Breast epithelium (tissue), 4 donors: ENCODE measurements at regions not wholly inside any gene's neighbourhood (a gene's known extent, or its start where the extent isn't known, plus 50 kb on each side); places are given as distances from the start of the nearest gene placed in this dataset.

Source experiments
- DNase-seq, 2 donors: peaks; one replicate each; pipeline ENCODE4 v3.0.0-alpha.2; 2019; ENCODE audit warnings: low spot score in 2 of 2
- H3K27ac ChIP-seq, 2 donors: fragments of 200-600 bp; sonication (generic) in 1 of 2; one replicate each; pipeline ENCODE4 v1.5.1; 2016 to 2019; ENCODE audit warnings: mild to moderate bottlenecking in 1 of 2
- H3K27me3 ChIP-seq, 2 donors: fragments of 200-600 bp; sonication (generic) in 1 of 2; one replicate each; pipeline versions ENCODE4 v1.5.1 to v1.6.0; 2017 to 2019; ENCODE audit warnings: control low read depth in 1 of 2, mild to moderate bottlenecking in 1 of 2
- H3K36me3 ChIP-seq: fragments of 200-600 bp; one replicate; pipeline ENCODE4 v1.5.1; 2019
- H3K4me1 ChIP-seq, 2 donors: fragments of 200-600 bp; sonication (generic); one replicate each; pipeline ENCODE4 v1.5.1; 2016 to 2019; ENCODE audit warnings: control low read depth in 1 of 2
- H3K4me3 ChIP-seq, 3 donors: fragments of 200-600 bp; sonication (generic); 1 replicate in 2 of 3; 2 replicates in 1 of 3; pipeline ENCODE4 v1.5.1; 2016 to 2019; ENCODE audit warnings: mild to moderate bottlenecking in 3 of 3, moderate library complexity in 2 of 3
- H3K9me3 ChIP-seq, 2 donors: fragments of 200-600 bp; sonication (generic) in 1 of 2; one replicate each; pipeline ENCODE4 v1.5.1; 2016 to 2019; ENCODE audit warnings: control low read depth in 1 of 2
- CTCF ChIP-seq, 3 donors: fragments of 450-650 bp; IDR thresholded peaks; one replicate each; pipeline ENCODE4 v1.5.1; 2016 to 2017; ENCODE audit warnings: antibody characterized with exemption in 3 of 3, mild to moderate bottlenecking in 3 of 3, moderate library complexity in 3 of 3
- POLR2A ChIP-seq: fragments of 450-650 bp; IDR thresholded peaks from one replicate; pipeline ENCODE4 v1.6.1; 2016; ENCODE audit warnings: antibody characterized with exemption, mild to moderate bottlenecking, moderate library complexity
- POLR2AphosphoS5 ChIP-seq, 3 donors: sonication (generic); formaldehyde crosslinking; IDR thresholded peaks; one replicate each; pipeline ENCODE4 v1.6.1; 2017; ENCODE audit warnings: antibody characterized with exemption in 3 of 3
- intact Hi-C: fragments of 100-400 bp; cut with DNase I; formaldehyde crosslinking; loops from one replicate; pipeline ENCODE4 v1.15.1; 2023; ENCODE audit warnings: low total_unique reads

GRCh38 chr3:18946524-18946923, 201.8 kb upstream of the KCNH8 start:
- Histone ChIP-seq H3K4me3 (no peak overlapping the region), H3K27ac (no peak overlapping the region), H3K9me3 (peaks cover 6 to 11% of the 10 kb centered on the region in 2 donors), H3K27me3 (no peaks in the 10 kb centered on the region), H3K4me1 (no peaks in the 10 kb centered on the region), H3K36me3 (no peaks in the 10 kb centered on the region)
- no peak for TF ChIP-seq POLR2AphosphoS5 (IDR thresholded peaks at IDR 0.05)
- TF ChIP-seq POLR2A: no peak
- no peak for TF ChIP-seq CTCF (IDR thresholded peaks at IDR 0.05)
- DNase-seq: no peak
- intact Hi-C loops: no loop called here

- Histone ChIP-seq H3K4me3 (no peak overlapping the region), H3K36me3 (no peaks in the 10 kb centered on the region), H3K4me1 (no peaks in the 10 kb centered on the region), H3K27ac (no peak overlapping the region), H3K9me3 (no peaks in the 10 kb centered on the region), H3K27me3 (no peaks in the 10 kb centered on the region)
- intact Hi-C loops: no loop called here
- TF ChIP-seq POLR2AphosphoS5 (IDR thresholded peaks at IDR 0.05) (no peak), POLR2A (no peak), CTCF (IDR thresholded peaks at IDR 0.05) (no peak)
- DNase-seq: no peak
Observed at GRCh38 chr3:18937574-18937973, 210.7 kb upstream of the KCNH8 start.

DNA sequence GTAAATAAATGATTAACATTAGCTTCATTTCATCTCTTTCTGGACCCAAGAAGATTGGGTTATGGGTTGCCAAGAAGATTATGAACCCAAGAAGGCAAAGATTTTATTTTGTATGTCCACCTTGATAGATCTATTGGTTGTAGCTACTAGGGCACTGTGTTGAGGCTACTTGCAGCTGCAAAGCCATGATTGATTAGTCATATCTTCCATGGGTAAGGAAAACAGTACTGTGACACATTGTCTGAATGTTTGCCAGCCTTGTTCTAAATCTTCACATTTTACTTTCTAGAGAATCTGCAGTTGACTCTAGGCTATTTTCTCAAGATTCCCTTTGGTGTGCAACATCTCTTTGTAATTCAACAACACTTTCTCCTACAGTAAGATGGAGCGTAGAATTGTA, 229.2 kb upstream of the KCNH8 start:
- no peak for TF ChIP-seq POLR2A
- no peak for TF ChIP-seq CTCF (IDR thresholded peaks at IDR 0.05)
- TF ChIP-seq POLR2AphosphoS5 (IDR thresholded peaks at IDR 0.05): no peak
- no peak for DNase-seq
- H3K36me3 ChIP-seq: no peaks in the 10 kb centered on the region
- H3K9me3 ChIP-seq: no peaks in the 10 kb centered on the region
- no peaks in the 10 kb centered on the region for H3K27me3 ChIP-seq
- no peak overlapping the region for H3K27ac ChIP-seq
- H3K4me3 ChIP-seq: no peak overlapping the region
- intact Hi-C loops: no loop called here
- no peaks in the 10 kb centered on the region for H3K4me1 ChIP-seq

DNA sequence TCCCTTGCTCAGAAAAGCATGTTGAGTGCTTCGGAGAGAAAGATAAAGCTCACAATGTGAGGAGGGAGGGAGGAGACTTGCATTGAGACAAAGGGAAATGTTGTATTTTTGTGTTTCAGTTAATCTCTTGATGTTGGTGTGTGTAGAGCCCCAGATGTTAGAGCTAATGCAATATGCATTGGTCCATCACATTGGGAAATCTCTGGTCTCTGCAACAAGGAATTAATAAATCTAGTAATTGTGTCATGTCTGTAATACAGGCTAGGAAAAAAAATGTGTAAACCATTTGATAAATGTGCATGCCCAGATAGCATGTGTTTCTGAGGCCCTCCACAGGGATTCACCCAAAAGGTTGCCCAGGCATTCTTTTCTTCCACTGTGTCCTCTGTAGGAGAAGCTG, 230.4 kb upstream of the KCNH8 start:
- intact Hi-C loops: no loop called here
- Histone ChIP-seq H3K9me3 (no peaks in the 10 kb centered on the region), H3K27me3 (no peaks in the 10 kb centered on the region), H3K4me1 (no peaks in the 10 kb centered on the region), H3K36me3 (no peaks in the 10 kb centered on the region), H3K27ac (no peak overlapping the region), H3K4me3 (no peak overlapping the region)
- no peak for TF ChIP-seq CTCF (IDR thresholded peaks at IDR 0.05)
- no peak for TF ChIP-seq POLR2AphosphoS5 (IDR thresholded peaks at IDR 0.05)
- TF ChIP-seq POLR2A: no peak
- no peak for DNase-seq

- no peaks in the 10 kb centered on the region for H3K4me1 ChIP-seq
- DNase-seq: no peak
- TF ChIP-seq POLR2A (no peak), POLR2AphosphoS5 (IDR thresholded peaks at IDR 0.05) (no peak), CTCF (IDR thresholded peaks at IDR 0.05) (no peak)
- H3K27ac ChIP-seq: no peak overlapping the region
- no peaks in the 10 kb centered on the region for H3K27me3 ChIP-seq
- no peaks in the 10 kb centered on the region for H3K9me3 ChIP-seq
- no peaks in the 10 kb centered on the region for H3K36me3 ChIP-seq
- intact Hi-C loops: no loop called here
- H3K4me3 ChIP-seq: no peak overlapping the region
Observed at GRCh38 chr3:18902081-18902793, 246.1 kb upstream of the KCNH8 start.
